IPS-NIHi11 (cell line): ENCODE measurements at regions not wholly inside any gene's neighbourhood (a gene's known extent, or its start where the extent isn't known, plus 50 kb on each side); places are given as distances from the start of the nearest gene placed in this dataset.

ENCODE experiments used
- DNase-seq: peaks from one replicate; pipeline ENCODE4 v3.0.0; 2012; ENCODE audit warnings: mixed read lengths, low spot score

- no peak for DNase-seq
Measured at GRCh38 chr13:59546178-59546577, 617.5 kb downstream of the DIAPH3 start.

DNA sequence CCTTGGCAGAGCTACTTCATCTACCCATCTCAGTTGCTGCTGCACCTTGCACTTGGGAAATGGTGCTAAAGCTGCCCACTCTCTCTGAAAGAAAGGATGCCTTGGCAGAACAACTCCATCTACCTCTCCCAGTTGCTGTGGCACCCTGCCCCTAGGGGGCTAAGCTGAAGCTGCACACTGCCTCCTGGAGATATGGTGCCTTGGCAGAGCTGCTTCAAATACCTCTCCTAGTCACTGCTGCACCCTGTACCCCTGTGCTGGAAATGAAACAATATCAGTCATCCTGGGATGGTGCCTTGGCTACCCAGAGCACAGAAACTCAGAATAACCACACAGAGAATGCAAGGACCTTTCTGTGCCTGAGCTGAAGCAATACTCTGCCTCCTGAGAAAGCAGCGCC is 615.8 kb downstream of the DIAPH3 start:
- DNase-seq, result no peak

- DNase-seq, result no peak
Measured at GRCh38 chr13:59562924-59563323, 600.8 kb downstream of the DIAPH3 start.

DNA sequence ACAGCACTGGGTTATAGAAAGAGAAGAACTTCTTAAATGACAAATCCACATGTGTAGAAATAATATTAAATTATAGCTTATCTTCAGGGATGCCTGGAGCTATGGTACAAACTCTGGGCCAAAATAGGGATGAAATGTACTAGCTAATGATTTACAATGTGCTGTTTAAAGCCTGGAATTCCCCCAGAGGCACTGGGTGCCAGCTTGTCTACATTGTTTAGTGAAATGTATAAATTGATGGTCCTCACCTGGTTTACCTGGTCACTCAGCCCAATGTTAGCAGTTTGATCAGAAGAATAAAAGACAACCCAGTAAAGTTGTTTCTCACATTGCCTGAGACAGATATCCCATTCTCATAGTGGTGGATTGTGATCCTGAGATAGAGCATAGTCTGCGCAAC is 597.2 kb downstream of the DIAPH3 start:
- DNase-seq, result no peak

- no peak for DNase-seq
Measured at GRCh38 chr13:59568306-59568705, 595.4 kb downstream of the DIAPH3 start.

DNA sequence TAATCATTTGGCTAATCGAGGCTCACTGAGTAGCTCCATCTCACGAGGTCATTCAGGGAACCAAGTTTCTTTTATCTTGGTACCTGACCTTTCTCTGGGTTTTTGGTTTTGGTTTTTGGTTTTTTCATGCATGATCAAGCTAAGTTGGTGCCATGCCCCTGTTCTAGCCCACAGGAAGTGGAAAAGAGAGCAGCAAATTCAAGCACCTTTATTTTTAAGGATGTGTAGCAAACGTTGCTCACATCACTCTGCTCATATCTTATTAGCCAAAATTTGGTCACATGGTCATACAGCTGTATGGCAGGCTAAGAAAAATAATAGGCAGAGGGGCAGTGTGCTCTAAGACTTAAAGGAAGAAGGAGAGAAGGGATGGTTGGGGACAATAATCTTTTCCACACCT is 593.5 kb downstream of the DIAPH3 start:
- no peak for DNase-seq

DNA sequence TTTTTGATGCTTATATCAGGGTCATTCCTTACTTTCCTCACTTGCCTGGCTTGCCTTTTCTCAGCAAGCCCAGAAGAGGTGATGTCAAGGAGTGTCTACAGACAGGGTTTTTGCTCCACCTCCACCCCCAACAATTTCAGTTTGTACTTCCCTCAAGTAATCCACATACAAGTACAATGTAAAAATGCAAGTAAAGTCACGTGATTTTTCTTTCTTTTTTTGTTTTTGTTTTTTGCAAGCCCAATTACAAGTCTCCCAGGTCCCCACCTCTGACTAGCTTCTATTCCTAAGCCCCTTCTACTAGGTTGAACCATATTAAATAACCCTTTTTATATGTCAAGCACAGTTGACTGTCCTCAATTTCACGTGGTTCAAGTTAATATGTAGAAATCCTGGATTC is 579.6 kb downstream of the DIAPH3 start:
- DNase-seq, result no peak

DNA sequence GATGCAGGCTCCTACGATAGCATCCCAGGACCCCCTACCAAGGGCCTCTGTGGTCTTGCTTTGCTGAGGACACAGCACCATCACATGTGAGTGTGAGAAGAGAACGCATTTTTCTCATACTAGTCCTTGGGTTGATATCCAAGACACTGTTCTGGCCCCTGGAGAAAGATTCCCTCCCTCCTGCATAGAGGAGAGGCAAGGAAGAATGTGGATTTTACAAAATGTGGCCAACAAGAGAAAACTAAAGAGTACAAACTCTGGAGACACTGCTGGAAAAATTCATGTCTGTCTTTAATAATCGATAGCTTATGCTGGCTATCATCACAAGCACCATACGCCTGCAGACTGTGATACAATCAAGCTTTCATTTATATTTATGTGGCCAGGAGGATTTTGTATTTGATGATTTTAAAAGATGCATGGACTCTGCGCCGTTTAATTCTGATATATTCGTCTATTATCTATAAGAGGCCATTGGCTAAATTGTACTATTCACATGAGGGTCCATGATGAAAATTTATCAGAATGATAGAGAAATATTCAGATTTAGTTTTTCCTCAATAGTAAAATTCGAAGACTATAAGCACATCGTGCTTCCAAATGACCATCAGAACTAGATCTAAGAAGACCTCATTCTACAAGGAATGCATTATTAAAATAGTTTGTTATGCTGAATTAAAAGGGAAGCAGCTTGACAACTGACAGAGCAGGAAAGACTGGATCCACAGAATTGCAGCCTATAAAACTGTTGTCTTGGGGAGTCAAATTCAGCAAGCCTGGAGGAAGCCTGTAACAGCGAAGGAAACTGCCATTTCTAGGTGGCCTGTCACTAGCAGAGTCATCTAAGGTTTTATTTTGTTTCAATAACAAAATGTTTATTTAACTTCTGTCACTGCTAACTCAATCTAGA is 578.7 kb downstream of the DIAPH3 start:
- DNase-seq, result no peak

GRCh38 chr13:59587030-59587429 is 576.7 kb downstream of the DIAPH3 start:
- no peak for DNase-seq

DNA sequence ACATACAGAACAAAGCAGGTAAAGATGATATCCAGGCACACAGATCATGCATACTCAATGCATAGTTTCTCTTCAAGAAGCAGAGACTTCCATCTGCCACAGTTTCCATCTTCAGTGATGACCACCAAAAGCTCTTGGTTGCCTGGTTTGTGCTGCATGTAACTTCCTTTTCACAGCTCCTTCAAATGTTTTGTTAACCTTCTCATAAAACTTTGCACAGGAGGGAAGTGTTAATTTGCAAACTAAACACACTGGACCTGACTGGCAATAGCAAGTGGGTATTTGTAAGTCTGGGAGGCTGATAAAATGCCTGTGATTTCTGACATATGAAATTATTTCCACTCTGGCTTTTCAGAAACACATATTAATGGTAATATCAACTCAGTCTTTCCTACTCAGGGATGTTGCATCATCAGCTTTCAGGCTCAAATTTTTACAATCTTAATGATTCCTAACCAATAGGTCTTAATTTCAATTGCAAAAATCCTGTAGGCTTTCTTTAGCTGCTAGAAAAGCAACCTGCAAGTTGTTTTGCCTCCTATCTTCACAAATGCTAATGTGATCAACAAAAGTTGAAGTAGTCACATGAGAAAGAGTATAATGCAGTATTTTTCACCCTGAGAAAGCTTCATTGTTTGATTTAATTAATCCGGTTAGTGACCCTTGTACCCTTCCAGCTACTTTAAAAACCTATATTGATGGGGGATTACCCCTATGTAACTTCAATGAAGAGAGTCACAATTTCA is 575.6 kb downstream of the DIAPH3 start:
- no peak for DNase-seq

DNA sequence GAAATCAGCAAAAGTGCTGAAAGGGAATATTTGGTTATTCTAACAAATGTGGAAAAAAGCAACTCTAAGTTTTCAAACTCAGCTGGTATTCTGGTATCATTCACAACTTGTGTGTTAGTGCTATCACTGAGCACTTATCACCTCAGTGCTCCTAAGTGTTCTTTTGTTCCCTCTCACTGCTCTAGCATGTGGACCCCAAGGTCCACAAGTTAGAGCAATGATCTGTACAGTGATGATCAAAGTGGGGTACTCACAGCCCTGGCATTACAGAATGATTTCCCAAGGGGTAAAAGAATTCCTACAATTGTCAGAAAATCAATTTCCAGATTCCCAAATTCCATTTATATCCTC is 575.0 kb downstream of the DIAPH3 start:
- DNase-seq, result no peak

DNA sequence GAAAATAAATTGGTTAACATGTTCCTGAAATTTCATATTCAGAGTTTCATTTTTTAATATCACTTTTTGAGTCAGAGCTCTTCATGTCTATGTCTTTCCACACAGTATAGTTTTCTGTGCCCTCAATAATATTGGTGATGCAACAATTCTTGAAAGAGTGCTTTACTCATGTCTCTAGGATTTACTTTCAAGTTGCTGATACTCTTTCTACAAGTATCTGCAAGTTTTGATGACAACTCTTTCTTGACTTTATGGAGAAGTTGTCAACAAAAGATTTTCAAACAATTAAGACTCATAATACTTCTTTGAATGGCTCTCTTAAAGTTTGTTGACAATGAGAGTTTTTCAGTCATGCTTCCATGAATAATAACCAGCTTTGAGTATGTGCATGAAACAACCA is 561.7 kb downstream of the DIAPH3 start:
- DNase-seq, result no peak

GRCh38 chr13:59603646-59604045 is 560.1 kb downstream of the DIAPH3 start:
- DNase-seq, result peak; percentile 22

DNA sequence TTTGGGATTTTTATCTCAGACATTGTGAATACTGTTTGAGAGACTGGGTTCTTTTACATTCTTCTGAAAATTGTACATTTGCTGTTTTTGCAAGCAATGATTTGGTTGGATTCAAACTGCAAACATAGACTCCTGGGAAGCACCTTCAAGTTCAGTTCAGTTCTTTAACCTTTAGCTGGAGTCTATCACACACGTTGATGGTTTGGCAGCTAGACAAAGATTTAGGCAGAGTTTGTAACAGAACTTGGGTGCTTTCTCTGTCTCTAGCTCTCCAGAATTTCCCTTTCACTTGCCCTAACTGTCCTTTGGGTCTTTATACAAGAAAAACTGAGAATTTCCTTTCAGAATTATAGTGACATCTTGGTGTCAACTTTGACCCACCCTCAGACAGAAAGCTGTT is 556.6 kb downstream of the DIAPH3 start:
- DNase-seq, result no peak

- no peak for DNase-seq
Measured at GRCh38 chr13:59607780-59608233, 555.9 kb downstream of the DIAPH3 start.

DNA sequence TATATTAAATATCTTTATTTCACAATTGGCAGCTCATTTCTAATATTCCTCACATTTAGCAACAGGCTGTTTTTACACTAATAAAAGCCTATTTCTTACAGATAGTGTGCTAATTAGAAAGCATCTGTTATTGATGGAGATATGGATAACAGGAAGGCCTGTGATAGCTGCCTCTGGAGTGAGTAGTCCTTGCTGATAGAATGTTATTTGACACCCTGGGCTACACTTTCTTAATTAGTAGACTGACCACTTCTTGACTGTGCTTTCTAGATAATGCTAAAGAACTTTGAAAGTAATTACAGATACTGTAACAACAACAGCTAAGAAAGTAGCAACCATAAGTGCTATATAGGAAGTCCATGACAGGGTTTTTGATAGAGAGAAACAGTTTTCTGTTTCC is 554.3 kb downstream of the DIAPH3 start:
- DNase-seq, result no peak
